ENCODE measurements at regions not wholly inside any gene's neighbourhood (a gene's known extent, or its start where the extent isn't known, plus 50 kb on each side); places are given as distances from the start of the nearest gene placed in this dataset.

GRCh38 chr6:170107606-170108222, 183.2 kb downstream of the DLL1 start:
- Histone ChIP-seq H3K9me3 (no peaks in the 10 kb centered on the region), H3K27me3 (no peaks in the 10 kb centered on the region), H3K4me3 (no peak overlapping the region), H3K36me3 (no peaks in the 10 kb centered on the region), H3K27ac (no peak overlapping the region), H3K4me1 (no peaks in the 10 kb centered on the region)
- 86 to 93% methylated on average over 13 of the region's 13 CpGs for WGBS, 2 donors
- no peak for TF ChIP-seq EP300 (IDR thresholded peaks at IDR 0.05)
- intact Hi-C loops (cut with DNase I), result no loop called here
- peak; percentile 28 for DNase-seq

GRCh38 chr6:170106906-170107525, 183.9 kb downstream of the DLL1 start:
- H3K27ac ChIP-seq, result no peak overlapping the region
- whole genome bisulfite sequencing, 2 donors, result 76 to 80% methylated on average over 14 of the region's 14 CpGs
- no peaks in the 10 kb centered on the region for H3K36me3 ChIP-seq
- intact Hi-C loops (cut with DNase I), result no loop called here
- DNase-seq, result peak; percentile 46
- H3K9me3 ChIP-seq, result no peaks in the 10 kb centered on the region
- H3K4me3 ChIP-seq, result no peak overlapping the region
- TF ChIP-seq CTCF (IDR thresholded peaks at IDR 0.05) (no peak), POLR2A (IDR thresholded peaks at IDR 0.05) (no peak), EP300 (IDR thresholded peaks at IDR 0.05) (no peak), POLR2AphosphoS5 (IDR thresholded peaks at IDR 0.05) (no peak)
- no peaks in the 10 kb centered on the region for H3K4me1 ChIP-seq
- no peaks in the 10 kb centered on the region for H3K27me3 ChIP-seq

GRCh38 chr6:170102582-170103481, 188.0 kb downstream of the DLL1 start:
- no peak for TF ChIP-seq POLR2A (IDR thresholded peaks at IDR 0.05)
- TF ChIP-seq CTCF (IDR thresholded peaks at IDR 0.05), result no peak
- TF ChIP-seq POLR2AphosphoS5 (IDR thresholded peaks at IDR 0.05), result no peak
- TF ChIP-seq EP300 (IDR thresholded peaks at IDR 0.05), result no peak
- Histone ChIP-seq H3K27ac (no peak overlapping the region), H3K9me3 (no peaks in the 10 kb centered on the region), H3K4me1 (no peaks in the 10 kb centered on the region), H3K27me3 (no peaks in the 10 kb centered on the region), H3K36me3 (no peaks in the 10 kb centered on the region), H3K4me3 (no peak overlapping the region)
- DNase-seq, result peak; percentile 55
- WGBS, 2 donors, result 81 to 85% methylated on average over 30 of the region's 30 CpGs
- intact Hi-C loops (cut with DNase I), result no loop called here

GRCh38 chr6:170102038-170102437, 188.8 kb downstream of the DLL1 start:
- Histone ChIP-seq H3K4me1 (peaks cover 0 to 2% (median 0%) of the 10 kb centered on the region in 4 donors), H3K27ac (no peak overlapping the region), H3K4me3 (no peak overlapping the region), H3K9me3 (no peaks in the 10 kb centered on the region), H3K27me3 (no peaks in the 10 kb centered on the region), H3K36me3 (no peaks in the 10 kb centered on the region)
- peak; percentile 47 for DNase-seq
- intact Hi-C loops (cut with DNase I), result no loop called here
- TF ChIP-seq POLR2AphosphoS5 (IDR thresholded peaks at IDR 0.05) (no peak), CTCF (IDR thresholded peaks at IDR 0.05) (no peak), POLR2A (IDR thresholded peaks at IDR 0.05) (no peak), EP300 (IDR thresholded peaks at IDR 0.05) (no peak)
- 76 to 85% methylated on average over 7 of the region's 7 CpGs for WGBS, 2 donors
